ENCODE measurements at regions not wholly inside any gene's neighbourhood (a gene's known extent, or its start where the extent isn't known, plus 50 kb on each side); places are given as distances from the start of the nearest gene placed in this dataset.

GRCh38 chr3:18239674-18240073 is 185.5 kb downstream of the SATB1 start:
- Histone ChIP-seq H3K27me3 (ENCODE audit: control insufficient read depth in 2 of 2, insufficient read depth in 1 of 2, low read length in 1 of 2) (no peaks in the 10 kb centered on the region), H3K4me3 (ENCODE audit: low read length in 2 of 2) (no peak overlapping the region), H3K27ac (ENCODE audit: low read depth in 1 of 2, low read length in 1 of 2) (no peak overlapping the region), H3K9me3 (ENCODE audit: control insufficient read depth in 2 of 2, insufficient read depth in 1 of 2, low read length in 1 of 2) (no peaks in the 10 kb centered on the region), H3K36me3 (ENCODE audit: control insufficient read depth in 2 of 2, insufficient read depth in 2 of 2, low read length in 1 of 2) (no peaks in the 10 kb centered on the region), H3K4me1 (ENCODE audit: control insufficient read depth in 2 of 2, insufficient read depth in 2 of 2, low read length in 2 of 2) (no peaks in the 10 kb centered on the region)
- WGBS: 96% methylated on average over 2 of the region's 2 CpGs
- no peak for DNase-seq (ENCODE audit: low read depth in 6 of 9, low spot score in 9 of 9)

DNA sequence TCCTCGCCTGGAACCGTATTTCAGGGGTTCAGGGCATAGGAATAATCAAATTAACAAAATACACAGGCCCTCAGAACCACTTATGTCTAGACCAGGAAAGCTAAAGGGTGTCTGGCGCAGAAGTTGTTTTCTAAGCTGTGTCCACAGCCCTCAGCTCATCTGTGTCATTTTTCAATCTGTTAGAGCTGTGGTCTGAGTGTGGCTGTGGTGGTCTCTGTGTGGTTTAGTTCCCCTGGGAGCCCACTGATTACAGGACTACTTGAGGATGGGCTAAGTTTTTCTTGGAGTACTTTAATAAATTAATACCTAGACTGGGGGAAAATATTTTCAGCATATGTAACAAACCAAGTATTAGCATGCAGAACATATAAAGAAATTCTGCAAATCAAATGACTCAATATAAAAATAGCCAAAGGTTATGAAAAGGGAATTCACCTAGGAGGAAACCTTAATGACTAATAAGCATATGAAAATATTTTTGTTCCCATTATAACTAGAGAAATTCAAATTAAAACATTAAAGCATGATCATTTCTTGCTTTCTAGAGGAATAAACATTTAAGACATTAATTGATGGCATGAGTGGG is 186.3 kb downstream of the SATB1 start:
- DNase-seq (ENCODE audit: low read depth in 6 of 9, low spot score in 9 of 9): no peak
- H3K4me3 ChIP-seq (ENCODE audit: low read length in 2 of 2): no peak overlapping the region
- H3K9me3 ChIP-seq (ENCODE audit: control insufficient read depth in 2 of 2, insufficient read depth in 1 of 2, low read length in 1 of 2): no peaks in the 10 kb centered on the region
- H3K27me3 ChIP-seq (ENCODE audit: control insufficient read depth in 2 of 2, insufficient read depth in 1 of 2, low read length in 1 of 2): no peaks in the 10 kb centered on the region
- no peaks in the 10 kb centered on the region for H3K36me3 ChIP-seq (ENCODE audit: control insufficient read depth in 2 of 2, insufficient read depth in 2 of 2, low read length in 1 of 2)
- no peaks in the 10 kb centered on the region for H3K4me1 ChIP-seq (ENCODE audit: control insufficient read depth in 2 of 2, insufficient read depth in 2 of 2, low read length in 2 of 2)
- no peak overlapping the region for H3K27ac ChIP-seq (ENCODE audit: low read depth in 1 of 2, low read length in 1 of 2)
- 83% methylated on average over 3 of the region's 3 CpGs for WGBS

GRCh38 chr3:18238332-18238731 is 186.8 kb downstream of the SATB1 start:
- WGBS: 95% methylated on average over 2 of the region's 2 CpGs
- no peaks in the 10 kb centered on the region for H3K4me1 ChIP-seq (ENCODE audit: control insufficient read depth in 2 of 2, insufficient read depth in 2 of 2, low read length in 2 of 2)
- no peak overlapping the region for H3K27ac ChIP-seq (ENCODE audit: low read depth in 1 of 2, low read length in 1 of 2)
- H3K27me3 ChIP-seq (ENCODE audit: control insufficient read depth in 2 of 2, insufficient read depth in 1 of 2, low read length in 1 of 2): no peaks in the 10 kb centered on the region
- H3K4me3 ChIP-seq (ENCODE audit: low read length in 2 of 2): no peak overlapping the region
- H3K9me3 ChIP-seq (ENCODE audit: control insufficient read depth in 2 of 2, insufficient read depth in 1 of 2, low read length in 1 of 2): no peaks in the 10 kb centered on the region
- no peak for DNase-seq (ENCODE audit: low read depth in 6 of 9, low spot score in 9 of 9)
- no peaks in the 10 kb centered on the region for H3K36me3 ChIP-seq (ENCODE audit: control insufficient read depth in 2 of 2, insufficient read depth in 2 of 2, low read length in 1 of 2)

GRCh38 chr3:18237251-18238005 is 187.7 kb downstream of the SATB1 start:
- no peaks in the 10 kb centered on the region for H3K9me3 ChIP-seq (ENCODE audit: control insufficient read depth in 2 of 2, insufficient read depth in 1 of 2, low read length in 1 of 2)
- no peak overlapping the region for H3K4me3 ChIP-seq (ENCODE audit: low read length in 2 of 2)
- H3K27ac ChIP-seq (ENCODE audit: low read depth in 1 of 2, low read length in 1 of 2): no peak overlapping the region
- H3K36me3 ChIP-seq (ENCODE audit: control insufficient read depth in 2 of 2, insufficient read depth in 2 of 2, low read length in 1 of 2): no peaks in the 10 kb centered on the region
- H3K4me1 ChIP-seq (ENCODE audit: control insufficient read depth in 2 of 2, insufficient read depth in 2 of 2, low read length in 2 of 2): no peaks in the 10 kb centered on the region
- no peaks in the 10 kb centered on the region for H3K27me3 ChIP-seq (ENCODE audit: control insufficient read depth in 2 of 2, insufficient read depth in 1 of 2, low read length in 1 of 2)
- WGBS: 93% methylated on average over 5 of the region's 5 CpGs
- no peak for DNase-seq (ENCODE audit: low read depth in 6 of 9, low spot score in 9 of 9)

GRCh38 chr3:18236726-18237125 is 188.4 kb downstream of the SATB1 start:
- Histone ChIP-seq H3K27me3 (ENCODE audit: control insufficient read depth in 2 of 2, insufficient read depth in 1 of 2, low read length in 1 of 2) (no peaks in the 10 kb centered on the region), H3K4me1 (ENCODE audit: control insufficient read depth in 2 of 2, insufficient read depth in 2 of 2, low read length in 2 of 2) (no peaks in the 10 kb centered on the region), H3K9me3 (ENCODE audit: control insufficient read depth in 2 of 2, insufficient read depth in 1 of 2, low read length in 1 of 2) (no peaks in the 10 kb centered on the region), H3K27ac (ENCODE audit: low read depth in 1 of 2, low read length in 1 of 2) (no peak overlapping the region), H3K36me3 (ENCODE audit: control insufficient read depth in 2 of 2, insufficient read depth in 2 of 2, low read length in 1 of 2) (no peaks in the 10 kb centered on the region), H3K4me3 (ENCODE audit: low read length in 2 of 2) (no peak overlapping the region)
- no peak for DNase-seq (ENCODE audit: low read depth in 6 of 9, low spot score in 9 of 9)
- WGBS: over 99% methylated on average over 2 of the region's 2 CpGs

DNA sequence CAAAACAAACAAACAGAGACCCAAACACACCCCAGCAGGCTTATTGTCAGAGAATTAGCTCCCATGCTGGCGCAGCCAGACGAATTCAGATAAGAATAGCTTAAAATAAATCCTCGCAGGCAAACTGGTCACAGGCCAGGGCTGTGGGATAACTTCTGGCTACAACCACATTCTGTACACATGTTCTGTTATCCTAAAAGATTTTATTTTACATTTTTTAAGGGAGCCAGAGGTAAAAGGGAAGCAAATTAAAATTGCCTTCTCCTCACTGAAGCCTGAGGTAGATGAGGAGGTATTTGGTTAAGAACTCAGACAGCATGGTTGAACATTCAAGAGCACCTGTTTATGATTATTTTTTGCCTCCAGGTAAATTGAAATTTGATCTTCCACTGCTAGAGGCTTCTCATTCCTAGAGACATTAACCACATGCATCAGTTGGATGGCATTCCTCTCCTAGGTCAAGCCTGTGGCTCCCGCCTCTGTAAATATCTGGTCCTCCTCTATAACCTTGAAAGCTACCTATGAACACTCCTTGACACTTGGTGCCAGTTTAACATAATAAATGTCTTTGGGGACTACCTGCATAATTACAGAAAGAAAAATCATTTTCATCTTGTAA is 190.3 kb downstream of the SATB1 start:
- Histone ChIP-seq H3K27ac (ENCODE audit: low read depth in 1 of 2, low read length in 1 of 2) (no peak overlapping the region), H3K27me3 (ENCODE audit: control insufficient read depth in 2 of 2, insufficient read depth in 1 of 2, low read length in 1 of 2) (no peaks in the 10 kb centered on the region), H3K9me3 (ENCODE audit: control insufficient read depth in 2 of 2, insufficient read depth in 1 of 2, low read length in 1 of 2) (no peaks in the 10 kb centered on the region), H3K4me3 (ENCODE audit: low read length in 2 of 2) (no peak overlapping the region), H3K36me3 (ENCODE audit: control insufficient read depth in 2 of 2, insufficient read depth in 2 of 2, low read length in 1 of 2) (no peaks in the 10 kb centered on the region), H3K4me1 (ENCODE audit: control insufficient read depth in 2 of 2, insufficient read depth in 2 of 2, low read length in 2 of 2) (no peaks in the 10 kb centered on the region)
- WGBS: 96% methylated on average over 4 of the region's 4 CpGs
- DNase-seq (ENCODE audit: low read depth in 6 of 9, low spot score in 9 of 9): no peak

DNA sequence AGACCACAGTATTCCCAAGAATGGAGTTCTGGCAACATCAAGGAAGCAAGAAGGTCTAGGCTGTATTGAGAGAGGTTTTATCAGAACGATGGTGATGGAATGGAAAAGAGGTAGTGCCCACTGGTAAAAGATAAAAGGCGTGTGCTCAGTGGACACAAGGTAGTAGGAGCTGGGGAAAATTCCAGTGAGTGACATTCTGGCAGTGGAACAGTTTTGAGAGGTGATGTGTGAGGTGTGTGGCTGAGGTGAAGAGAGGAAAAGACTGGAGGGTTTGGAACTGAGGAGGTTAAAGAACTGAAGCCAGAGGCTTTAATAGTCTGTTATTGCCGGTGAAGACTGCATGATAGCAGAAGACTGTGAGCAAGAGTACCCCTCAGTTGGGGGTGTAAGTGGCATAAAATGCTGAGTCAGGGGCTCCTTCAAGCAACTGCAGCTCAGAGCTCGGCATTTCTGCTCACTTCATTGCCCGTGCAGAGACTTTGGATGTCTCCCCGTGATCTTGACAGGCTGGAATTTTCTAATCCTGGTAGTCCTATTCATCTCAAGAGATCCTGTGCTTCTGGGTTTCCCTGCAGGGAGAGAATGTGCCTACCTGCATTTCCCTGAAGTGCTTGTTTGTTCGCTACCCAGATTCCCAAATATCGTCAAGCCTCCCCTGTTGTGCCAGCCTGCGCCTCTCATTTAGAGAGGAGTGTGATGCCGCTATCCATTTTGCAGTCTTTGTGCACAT is 191.0 kb downstream of the SATB1 start:
- H3K4me1 ChIP-seq (ENCODE audit: control insufficient read depth in 2 of 2, insufficient read depth in 2 of 2, low read length in 2 of 2): no peaks in the 10 kb centered on the region
- no peaks in the 10 kb centered on the region for H3K9me3 ChIP-seq (ENCODE audit: control insufficient read depth in 2 of 2, insufficient read depth in 1 of 2, low read length in 1 of 2)
- H3K4me3 ChIP-seq (ENCODE audit: low read length in 2 of 2): no peak overlapping the region
- 97% methylated on average over 10 of the region's 10 CpGs for WGBS
- DNase-seq (ENCODE audit: low read depth in 6 of 9, low spot score in 9 of 9): no peak
- no peaks in the 10 kb centered on the region for H3K36me3 ChIP-seq (ENCODE audit: control insufficient read depth in 2 of 2, insufficient read depth in 2 of 2, low read length in 1 of 2)
- no peak overlapping the region for H3K27ac ChIP-seq (ENCODE audit: low read depth in 1 of 2, low read length in 1 of 2)
- H3K27me3 ChIP-seq (ENCODE audit: control insufficient read depth in 2 of 2, insufficient read depth in 1 of 2, low read length in 1 of 2): no peaks in the 10 kb centered on the region

DNA sequence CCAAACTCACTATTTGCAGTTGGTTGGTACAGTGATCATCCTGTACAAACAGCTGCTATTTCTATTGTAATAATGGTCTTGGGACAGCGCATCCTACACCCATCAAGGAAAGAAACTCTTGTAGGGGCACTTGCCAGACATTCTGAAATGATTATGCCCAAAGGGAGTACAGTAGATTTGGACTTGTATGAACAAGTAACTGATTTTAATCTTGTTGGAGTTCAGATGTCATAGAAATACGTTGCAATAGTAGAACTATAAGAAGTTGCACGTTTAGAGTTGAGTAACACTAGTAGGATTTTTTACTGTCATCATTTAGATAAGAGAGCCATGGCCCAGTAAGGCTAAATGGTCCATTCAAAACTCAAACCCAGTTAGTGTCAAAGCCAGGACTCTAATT is 192.8 kb downstream of the SATB1 start:
- no peak overlapping the region for H3K27ac ChIP-seq (ENCODE audit: low read depth in 1 of 2, low read length in 1 of 2)
- no peak for DNase-seq (ENCODE audit: low read depth in 6 of 9, low spot score in 9 of 9)
- H3K9me3 ChIP-seq (ENCODE audit: control insufficient read depth in 2 of 2, insufficient read depth in 1 of 2, low read length in 1 of 2): no peaks in the 10 kb centered on the region
- no peaks in the 10 kb centered on the region for H3K36me3 ChIP-seq (ENCODE audit: control insufficient read depth in 2 of 2, insufficient read depth in 2 of 2, low read length in 1 of 2)
- no peak overlapping the region for H3K4me3 ChIP-seq (ENCODE audit: low read length in 2 of 2)
- H3K4me1 ChIP-seq (ENCODE audit: control insufficient read depth in 2 of 2, insufficient read depth in 2 of 2, low read length in 2 of 2): no peaks in the 10 kb centered on the region
- no peaks in the 10 kb centered on the region for H3K27me3 ChIP-seq (ENCODE audit: control insufficient read depth in 2 of 2, insufficient read depth in 1 of 2, low read length in 1 of 2)
- WGBS: 93% methylated on average over 3 of the region's 3 CpGs

GRCh38 chr3:18228060-18228459 is 197.1 kb downstream of the SATB1 start:
- no peak overlapping the region for H3K4me3 ChIP-seq (ENCODE audit: low read length in 2 of 2)
- DNase-seq (ENCODE audit: low read depth in 6 of 9, low spot score in 9 of 9): no peak
- WGBS: 67% methylated on average over 1 of the region's 1 CpG
- no peaks in the 10 kb centered on the region for H3K36me3 ChIP-seq (ENCODE audit: control insufficient read depth in 2 of 2, insufficient read depth in 2 of 2, low read length in 1 of 2)
- peaks cover 4 to 9% of the 10 kb centered on the region in 2 donors for H3K4me1 ChIP-seq (ENCODE audit: control insufficient read depth in 2 of 2, insufficient read depth in 2 of 2, low read length in 2 of 2)
- no peak overlapping the region for H3K27ac ChIP-seq (ENCODE audit: low read depth in 1 of 2, low read length in 1 of 2)
- no peaks in the 10 kb centered on the region for H3K27me3 ChIP-seq (ENCODE audit: control insufficient read depth in 2 of 2, insufficient read depth in 1 of 2, low read length in 1 of 2)
- H3K9me3 ChIP-seq (ENCODE audit: control insufficient read depth in 2 of 2, insufficient read depth in 1 of 2, low read length in 1 of 2): no peaks in the 10 kb centered on the region

Measured in thymus (tissue), 11 donors.